DMS 273 (cell line): ENCODE measurements at regions not wholly inside any gene's neighbourhood (a gene's known extent, or its start where the extent isn't known, plus 50 kb on each side); places are given as distances from the start of the nearest gene placed in this dataset.
"Not testable (repeated sequence)": the region's sequence is repeated elsewhere in the genome, so short reads cannot be mapped to it uniquely, and the experiment has no call there.

Source experiments
- DNase-seq: peaks from one replicate; lab custom pipeline; 2025; ENCODE audit not compliant: unreplicated experiment; lab: John Stamatoyannopoulos, UW

DNA sequence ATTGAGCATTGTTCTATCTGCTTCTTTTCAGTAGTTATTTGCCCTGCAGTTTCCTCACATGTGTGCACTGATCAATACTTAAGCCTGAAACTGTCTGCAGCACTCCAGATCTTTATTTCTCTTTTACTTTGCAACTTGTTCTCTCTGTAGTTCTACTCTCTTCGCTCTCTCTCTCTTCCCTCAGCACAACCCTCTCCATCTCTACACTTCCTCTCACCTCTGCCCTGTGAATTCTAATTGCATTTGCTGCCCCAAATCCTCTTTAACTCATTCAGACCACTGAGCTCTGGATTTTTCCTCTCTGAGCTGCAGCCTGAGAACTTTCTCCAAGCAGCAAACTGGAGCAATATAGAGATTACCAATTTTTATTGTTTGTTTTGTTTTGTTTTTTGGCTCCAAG lies 1035.5 kb downstream of the FSCB start:
- no peak for DNase-seq

DNA sequence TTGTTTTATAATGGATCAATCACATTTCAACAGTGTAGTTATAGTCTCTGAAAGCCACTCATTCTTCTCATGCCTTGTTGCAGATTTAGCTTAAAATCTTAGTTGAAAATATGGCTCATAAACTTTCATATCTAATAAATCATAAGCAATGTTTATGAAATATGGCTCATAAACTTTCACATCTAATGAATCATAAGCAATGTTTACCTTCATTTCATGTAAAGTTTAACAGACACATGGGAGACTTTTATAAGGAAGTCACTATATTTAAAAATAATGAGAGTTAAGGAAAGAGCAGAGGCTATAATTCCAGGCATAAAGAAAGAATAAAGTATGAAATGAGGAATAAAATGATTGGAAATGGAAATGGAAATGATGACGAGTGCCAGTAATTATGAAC lies 1042.1 kb downstream of the FSCB start:
- DNase-seq: no peak

DNA sequence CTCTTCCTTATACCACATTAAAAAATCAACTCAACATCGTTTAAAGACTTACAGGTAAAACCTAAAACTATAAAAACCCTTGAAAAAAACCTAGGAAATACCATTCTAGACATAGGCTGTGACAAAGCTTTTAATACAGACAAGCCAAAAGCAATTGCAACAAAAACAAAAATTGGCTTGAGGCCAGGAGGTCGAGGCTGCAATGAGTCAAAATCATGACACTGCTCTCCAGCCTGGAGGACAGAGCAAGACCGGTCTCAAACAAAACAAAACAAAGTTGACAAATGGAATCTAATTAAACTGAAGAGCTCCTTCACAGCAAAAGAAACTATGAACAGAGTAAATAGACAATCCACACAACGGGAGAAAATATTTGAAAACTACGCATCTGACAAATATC lies 1057.8 kb downstream of the FSCB start:
- DNase-seq: no peak

DNA sequence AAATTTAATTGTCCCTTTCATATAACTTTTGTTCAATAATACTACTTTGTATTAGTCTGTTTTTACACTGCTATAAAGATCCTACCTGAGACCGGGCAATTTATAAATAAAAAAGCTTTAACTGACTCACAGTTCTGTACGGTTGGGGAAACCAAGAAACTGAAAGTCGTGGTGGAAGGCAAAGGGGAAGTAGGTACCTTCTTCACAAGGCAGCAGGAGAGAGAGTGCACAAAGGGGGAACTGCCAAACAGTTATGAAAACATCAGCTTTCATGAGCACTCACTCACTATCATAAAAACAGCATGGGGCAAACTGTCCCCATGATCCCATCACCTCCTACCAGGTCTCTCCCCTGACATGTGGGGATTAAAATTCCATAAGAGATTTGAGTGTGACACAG lies 1069.0 kb downstream of the FSCB start:
- DNase-seq: no peak

DNA sequence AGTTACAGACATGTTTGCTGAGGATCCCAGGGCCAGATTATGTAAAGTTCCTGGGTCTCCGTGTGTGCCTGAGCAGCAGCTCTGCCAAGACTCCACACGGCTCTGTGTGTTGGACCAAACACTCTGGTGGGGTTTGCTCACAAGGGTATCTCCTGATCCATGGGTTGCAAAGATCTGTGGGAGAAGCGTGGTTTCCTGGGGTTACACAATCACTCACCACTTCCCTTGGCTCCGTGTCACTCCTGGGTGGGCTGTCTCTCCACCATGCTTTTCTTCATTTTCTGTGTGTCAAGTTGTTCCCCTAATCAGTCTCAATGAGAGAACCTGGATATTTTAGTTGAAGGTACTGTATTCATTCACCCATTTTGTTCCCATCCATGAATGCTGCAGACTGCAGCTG lies 1088.8 kb downstream of the FSCB start:
- no peak for DNase-seq

DNA sequence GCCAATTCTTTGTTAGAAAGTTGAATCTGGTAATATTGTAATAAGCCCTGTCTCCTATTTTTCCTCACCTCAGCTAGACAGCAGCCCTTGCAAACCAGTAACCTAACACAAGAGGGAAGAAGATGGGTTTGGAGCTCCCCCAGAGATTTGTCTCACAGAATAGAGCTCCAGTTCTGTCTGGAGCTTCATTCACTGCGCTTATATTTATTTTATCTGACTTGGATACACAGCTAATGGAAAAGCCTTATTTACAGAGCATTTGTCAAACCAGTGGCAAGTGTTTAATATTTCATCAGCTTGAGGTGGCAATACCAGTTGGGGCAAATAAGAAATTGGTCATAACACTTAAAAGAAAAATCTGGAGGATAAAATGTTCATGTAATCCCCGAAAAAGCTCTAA lies 1094.0 kb downstream of the FSCB start:
- DNase-seq: no peak

DNA sequence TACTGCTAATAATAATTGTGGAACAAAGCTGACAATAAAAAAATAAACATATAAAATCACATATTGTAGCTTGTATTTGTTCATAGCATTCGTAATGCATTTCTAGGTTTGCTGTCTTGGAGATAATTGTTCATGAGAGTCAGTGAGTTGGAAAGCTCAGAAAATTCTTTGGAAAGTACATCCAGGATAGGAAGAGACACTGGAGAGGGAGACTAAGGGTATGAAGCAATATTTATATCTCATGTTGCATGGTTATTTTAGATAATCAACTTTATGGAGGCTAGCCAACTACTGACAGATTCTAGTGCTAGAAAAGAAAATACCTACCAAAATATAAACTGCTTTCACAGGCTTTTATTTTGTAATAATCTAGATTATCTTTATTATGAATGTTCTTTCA lies 1095.2 kb downstream of the FSCB start:
- no peak for DNase-seq

DNA sequence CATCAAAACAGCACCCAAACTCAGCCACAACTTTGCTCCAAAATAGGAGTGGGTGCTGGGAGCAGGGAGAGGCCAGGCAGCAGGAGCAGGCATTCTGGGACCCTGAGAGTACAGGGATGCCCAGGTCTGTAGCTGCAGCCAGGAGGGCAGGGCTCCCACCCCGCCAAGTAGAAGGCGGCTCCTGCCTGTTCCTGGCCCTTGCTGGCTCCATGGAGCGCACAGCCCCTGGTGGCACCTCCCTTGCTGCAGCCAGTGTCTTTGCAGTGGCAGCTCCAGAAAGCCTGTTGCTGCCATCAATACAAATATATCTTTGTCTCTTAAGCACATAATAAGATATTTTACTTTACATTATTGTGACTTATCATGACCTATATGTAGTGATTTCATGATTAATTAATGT lies 1096.5 kb downstream of the FSCB start:
- no peak for DNase-seq

DNA sequence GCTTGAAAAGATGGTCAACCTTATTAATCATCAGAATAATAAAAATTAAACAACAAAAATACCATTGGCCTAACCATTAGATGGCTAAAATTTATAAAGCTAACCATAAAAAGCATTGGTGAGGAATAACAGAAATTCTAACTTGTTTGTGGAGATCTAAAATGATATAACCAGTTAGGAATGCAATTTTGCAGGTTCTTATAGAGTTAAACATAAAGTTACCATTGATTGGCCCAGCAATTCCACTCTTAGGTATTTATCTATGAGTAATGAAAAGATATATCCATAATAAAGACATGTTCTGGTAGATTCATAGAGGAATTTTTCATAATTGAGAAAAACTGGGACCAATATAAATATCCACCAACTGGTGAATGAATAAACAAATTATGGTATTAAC lies 1098.6 kb downstream of the FSCB start:
- DNase-seq: no peak

DNA sequence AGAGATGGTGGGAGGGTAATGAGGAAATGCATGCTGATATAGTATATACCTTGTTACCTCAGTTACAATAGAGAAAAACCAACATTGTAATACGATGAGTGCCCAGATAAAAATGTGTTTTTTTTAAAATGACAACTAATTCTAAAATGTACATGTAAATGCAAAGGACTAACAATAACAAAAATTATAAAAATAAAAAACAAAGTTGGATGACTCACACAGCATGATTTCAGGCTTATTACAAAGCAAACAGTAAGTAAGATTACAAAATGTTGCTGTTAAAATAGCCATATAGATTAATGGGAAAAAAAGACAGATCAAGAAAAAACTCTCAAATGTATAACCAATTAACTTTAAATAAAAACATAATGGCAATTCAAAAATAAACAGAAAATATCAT lies 1099.4 kb downstream of the FSCB start:
- no peak for DNase-seq

DNA sequence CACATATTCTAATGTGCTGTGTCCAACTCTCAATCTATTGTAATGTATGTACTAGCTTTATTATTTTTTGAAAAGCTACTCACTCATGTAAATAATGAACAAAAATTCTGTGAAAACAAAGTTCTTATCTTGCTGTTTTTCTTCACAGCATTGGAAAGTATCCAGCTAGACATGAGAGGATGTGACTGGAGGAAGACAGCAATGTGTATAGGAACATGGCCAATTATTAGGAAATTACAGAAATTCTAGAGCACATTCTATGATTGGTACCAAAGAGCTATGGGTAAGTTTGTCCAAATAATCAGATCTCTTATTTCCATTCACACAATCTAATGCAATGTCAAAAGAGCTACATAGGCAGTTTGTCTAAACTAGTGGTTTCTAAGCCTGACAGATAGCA lies 1100.2 kb downstream of the FSCB start:
- DNase-seq: no peak

DNA sequence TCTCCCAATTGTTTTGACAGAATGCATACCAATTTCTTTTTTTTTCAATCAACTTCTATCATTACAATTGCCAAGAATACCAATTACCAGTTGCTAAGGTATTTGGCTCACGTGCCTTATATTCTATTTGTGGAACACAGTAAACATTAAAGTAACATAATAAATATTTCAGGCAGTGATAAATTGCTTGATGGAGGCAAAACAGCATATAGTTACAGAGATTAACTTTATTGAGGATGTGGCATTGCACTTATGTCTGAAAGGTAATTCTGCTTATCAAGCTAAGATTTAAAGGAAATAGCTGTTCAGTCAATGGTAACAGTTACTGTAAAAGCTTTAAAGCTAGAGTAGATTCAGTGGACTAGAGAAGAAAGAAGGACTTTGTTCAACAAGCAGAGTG lies 1107.8 kb downstream of the FSCB start:
- no peak for DNase-seq

DNA sequence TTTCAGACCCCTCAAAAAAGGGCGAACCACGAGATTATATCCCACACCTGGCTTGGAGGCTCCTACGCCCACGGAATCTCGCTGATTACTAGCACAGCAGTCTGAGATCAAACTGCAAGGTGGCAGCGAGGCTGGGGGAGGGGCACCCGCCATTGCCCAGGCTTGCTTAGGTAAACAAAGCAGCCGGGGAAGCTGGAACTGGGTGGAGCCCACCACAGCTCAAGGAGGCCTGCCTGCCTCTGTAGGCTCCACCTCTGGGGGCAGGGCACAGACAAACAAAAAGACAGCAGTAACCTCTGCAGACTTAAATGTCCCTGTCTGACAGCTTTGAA lies 1136.6 kb downstream of the FSCB start:
- DNase-seq: not testable (repeated sequence)

DNA sequence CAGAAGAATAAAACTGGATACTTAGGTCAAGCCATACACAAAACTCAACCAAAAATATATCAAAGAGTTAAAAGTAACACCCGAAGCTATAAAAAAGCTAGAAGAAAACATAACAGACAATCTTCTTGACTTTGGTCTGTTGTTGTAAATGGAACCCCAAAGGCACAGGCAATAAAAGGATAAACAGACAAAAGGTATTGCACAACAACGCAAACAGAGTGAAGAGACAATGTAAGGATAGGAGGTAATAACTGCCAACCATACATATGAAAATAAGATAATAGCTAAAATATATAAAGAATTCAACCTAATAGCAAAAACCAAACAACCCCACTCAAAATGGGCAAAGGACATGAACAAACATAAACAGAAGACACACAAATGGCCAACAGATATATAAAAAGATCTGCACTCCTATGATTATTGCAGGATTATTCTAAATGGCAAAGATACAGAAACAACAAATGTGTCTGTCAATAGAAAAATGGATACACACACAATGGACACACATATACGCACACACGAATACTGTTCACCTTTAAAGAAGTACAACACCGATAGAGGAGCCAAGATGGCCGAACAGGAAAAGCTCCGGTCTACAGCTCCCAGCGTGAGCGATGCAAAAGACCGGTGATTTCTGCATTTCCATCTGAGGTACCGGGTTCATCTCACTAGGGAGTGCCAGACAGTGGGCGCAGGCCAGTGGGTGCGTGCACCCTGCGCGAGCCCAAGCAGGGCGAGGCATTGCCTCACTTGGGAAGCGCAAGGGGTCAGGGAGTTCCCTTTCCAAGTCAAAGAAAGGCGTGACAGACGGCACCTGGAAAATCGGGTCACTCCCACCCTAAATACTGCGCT lies 1137.1 kb downstream of the FSCB start:
- DNase-seq: no peak

DNA sequence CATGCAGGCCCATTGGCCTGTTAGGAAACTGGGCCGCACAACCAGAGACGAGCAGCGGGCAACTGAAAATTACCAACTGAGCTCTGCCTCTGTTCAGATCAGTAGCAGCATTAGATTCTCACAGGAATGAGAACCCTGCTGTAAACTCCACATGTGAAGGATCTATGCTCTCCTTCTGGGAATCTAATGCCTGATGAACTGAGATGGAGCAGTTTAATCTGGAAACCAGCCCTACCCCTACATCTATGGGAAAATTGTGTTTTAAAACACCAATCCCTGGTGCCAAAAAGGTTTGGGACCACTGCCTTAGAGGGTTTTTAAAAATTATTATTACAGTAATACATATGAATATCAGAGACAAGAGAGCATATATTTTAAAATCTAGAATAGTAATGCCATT lies 1144.5 kb downstream of the FSCB start:
- DNase-seq: no peak

DNA sequence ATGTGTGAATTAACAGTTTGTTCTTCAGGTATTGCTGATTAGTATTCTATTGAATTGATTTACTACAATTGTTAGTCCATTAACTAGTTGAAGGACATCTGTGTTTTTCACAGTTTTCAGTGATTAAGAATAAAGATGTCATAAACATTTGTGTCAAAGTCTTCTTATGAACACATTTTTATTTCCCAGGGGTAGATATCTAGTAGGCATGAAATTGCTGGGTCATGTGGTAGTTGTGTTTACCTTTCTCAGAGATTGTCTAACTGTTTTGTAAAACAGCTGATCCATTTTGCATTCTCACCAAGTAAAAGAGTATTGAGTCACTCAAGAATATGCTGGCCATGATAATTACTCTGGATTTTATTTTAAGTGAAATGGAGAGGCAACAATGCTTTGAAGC lies 1145.3 kb downstream of the FSCB start:
- DNase-seq: no peak

DNA sequence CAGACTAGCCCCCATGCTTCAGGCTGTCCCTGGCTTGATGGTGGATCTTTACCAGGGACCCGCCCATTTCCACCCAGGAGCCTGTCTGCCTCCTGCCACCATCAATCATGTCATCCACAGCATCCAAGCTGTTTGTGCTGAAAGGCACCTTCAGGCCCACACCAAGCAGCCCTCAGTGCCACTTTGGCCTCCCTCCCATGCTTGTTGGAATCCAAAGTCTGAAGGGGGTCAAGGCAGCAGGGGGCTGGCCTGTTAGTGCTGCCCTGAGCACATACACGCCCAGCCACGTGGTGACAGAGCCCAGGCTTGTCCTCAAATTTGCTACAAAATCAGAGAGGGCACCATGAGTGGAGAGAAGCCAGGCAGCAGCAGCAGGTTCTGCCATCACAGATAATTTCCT lies 1146.8 kb downstream of the FSCB start:
- DNase-seq: no peak

DNA sequence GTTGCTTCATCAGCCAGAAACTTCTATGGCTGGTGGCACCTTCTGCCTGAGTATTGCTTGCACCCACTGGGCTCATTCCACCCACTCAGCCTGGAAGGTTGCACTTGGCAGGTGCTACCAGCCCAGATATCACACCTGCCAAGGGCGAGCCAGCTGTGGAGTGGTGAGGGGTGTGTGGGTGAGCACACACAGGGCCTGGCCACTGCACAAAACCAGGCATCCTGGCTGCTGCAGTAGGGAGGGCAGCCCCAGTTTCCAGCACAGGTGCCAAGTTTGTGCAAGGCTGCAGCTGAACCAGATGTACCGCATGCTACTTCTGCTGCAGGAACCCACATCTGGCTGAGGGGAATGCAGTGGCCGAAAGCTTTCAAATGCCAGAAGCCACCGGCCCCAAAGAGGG lies 1147.8 kb downstream of the FSCB start:
- no peak for DNase-seq

DNA sequence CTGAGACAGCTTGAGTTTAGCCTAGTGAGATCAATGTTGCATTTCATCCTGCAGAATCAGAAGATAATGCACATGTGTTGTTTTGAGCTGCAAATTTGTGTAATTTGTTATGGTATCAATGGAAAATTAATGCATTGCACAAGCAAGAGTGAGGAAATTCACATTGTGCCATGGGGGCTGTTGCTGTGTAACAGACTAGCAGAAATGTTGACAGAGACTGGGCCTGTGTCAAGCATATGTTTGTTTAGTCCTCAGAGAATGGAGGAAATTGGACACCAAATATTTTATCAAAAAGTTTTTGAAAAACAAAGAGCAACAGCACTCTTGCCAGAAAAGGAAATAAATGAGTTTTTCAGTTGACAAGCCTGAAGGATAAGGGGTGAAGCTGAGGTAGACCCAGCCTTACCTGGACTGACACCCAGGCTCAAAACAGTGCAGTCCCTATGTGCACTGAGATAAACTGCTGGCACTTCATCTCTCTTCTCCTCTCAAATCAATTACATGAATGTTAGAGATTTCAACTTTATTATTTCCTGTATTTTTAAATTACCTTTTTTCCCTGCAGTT lies 1150.0 kb downstream of the FSCB start:
- DNase-seq: peak; percentile 2

DNA sequence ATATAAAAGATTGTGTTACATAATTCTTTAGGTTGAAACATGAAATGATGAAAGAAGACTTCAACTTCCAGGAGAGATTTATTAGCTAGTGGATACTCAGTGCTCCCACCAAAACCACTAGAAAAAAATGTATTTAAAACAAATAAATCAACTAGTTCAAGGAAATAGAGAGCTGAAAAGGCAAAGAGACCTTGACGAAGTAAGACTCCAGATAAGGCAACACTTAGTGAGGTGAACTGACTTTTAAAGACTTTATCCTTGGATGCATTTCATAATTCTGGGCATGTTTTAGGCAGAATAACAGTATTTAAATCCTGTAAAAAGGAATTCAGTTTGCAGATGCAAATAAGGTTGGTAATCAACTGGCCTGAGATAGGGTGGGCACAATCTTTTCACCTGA lies 1150.7 kb downstream of the FSCB start:
- DNase-seq: no peak

DNA sequence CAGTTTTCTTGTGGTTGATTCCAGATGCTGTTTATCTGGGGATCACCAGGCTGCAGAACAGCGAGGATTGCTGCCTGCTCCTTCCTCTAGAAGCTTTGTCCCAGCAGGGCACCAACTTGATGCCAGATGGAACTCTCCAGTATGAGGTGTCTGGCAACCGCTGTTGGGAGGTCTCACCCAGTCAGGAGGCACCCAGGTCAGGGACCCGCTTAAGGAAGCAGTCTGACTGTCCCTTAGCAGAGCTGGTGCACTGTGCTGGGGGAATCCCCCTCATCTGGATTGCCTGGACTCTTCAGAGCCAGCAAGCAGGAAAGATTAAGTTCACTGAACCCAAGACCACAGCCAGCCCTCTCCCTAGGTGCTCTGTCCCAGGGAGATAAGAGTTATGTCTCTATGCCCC lies 1165.2 kb downstream of the FSCB start:
- no peak for DNase-seq

DNA sequence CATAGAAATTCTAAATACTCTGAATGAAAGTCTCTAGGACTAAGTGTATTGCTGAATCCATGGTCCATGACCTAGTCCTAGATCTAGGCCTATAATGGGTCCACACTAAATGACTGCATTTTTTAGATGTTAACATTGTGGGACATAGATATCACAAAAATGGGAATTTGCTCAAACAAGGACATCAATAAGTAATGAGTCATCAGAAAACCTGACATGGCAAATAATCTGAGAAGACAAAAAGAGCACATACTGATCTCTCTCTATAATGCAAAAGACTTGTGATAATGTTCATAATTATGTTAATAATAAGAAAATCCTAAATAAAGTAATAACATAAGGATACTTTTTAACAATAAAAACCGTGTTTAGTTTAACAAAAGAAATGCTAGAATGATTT lies 1168.4 kb downstream of the FSCB start:
- DNase-seq: no peak

DNA sequence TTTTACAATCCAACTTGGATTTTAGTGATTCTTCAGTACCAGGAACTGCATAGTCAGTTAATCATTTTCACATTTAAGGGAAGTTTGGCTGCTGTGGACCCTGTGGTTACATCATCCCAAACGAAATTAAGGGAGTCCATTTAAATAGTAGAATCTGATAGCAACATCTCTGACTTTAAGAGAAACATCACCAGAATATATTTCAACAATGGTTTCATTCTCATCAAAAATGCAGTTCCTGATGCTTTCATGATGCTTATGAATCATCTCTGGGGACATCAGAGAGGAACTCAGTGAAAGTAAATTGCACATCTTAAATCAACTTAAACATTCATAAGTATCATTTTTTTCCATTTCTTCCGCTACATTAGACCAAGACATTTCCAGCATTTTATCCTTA lies 1170.7 kb downstream of the FSCB start:
- DNase-seq: no peak
